ENCODE measurements at regions not wholly inside any gene's neighbourhood (a gene's known extent, or its start where the extent isn't known, plus 50 kb on each side); places are given as distances from the start of the nearest gene placed in this dataset.
"Not testable (repeated sequence)": the region's sequence is repeated elsewhere in the genome, so short reads cannot be mapped to it uniquely, and the experiment has no call there.

- peaks cover 11 to 13% of the 10 kb centered on the region in 2 donors for H3K4me1 ChIP-seq (replicated peaks in 1 of 2)
- TF ChIP-seq CTCF (IDR thresholded peaks at IDR 0.05) (no peak), POLR2A (IDR thresholded peaks at IDR 0.05) (no peak)
- H3K27ac ChIP-seq: peak overlapping the region; percentile 7 to 82 (median 37)
- peak; percentile 32 to 87 (median 74) for DNase-seq
- H3K9me3 ChIP-seq (replicated peaks in 1 of 3): no peaks in the 10 kb centered on the region
- intact Hi-C loops (cut with DNase I): no loop called here
- H3K36me3 ChIP-seq (replicated peaks in 1 of 2): no peaks in the 10 kb centered on the region
- no peaks in the 10 kb centered on the region for H3K27me3 ChIP-seq
- H3K4me3 ChIP-seq: no peak overlapping the region
- WGBS, 4 donors: 27 to 44% (median 30%) methylated on average over 3 of the region's 3 CpGs
These were observed 105.4 kb upstream of the ANKRD28 start for GRCh38 chr3:15903164-15903563.

- no peaks in the 10 kb centered on the region for H3K36me3 ChIP-seq (replicated peaks in 1 of 2)
- intact Hi-C loops (cut with DNase I): no loop called here
- no peaks in the 10 kb centered on the region for H3K9me3 ChIP-seq (replicated peaks in 1 of 3)
- no peak overlapping the region for H3K4me3 ChIP-seq
- peak; percentile 66 to 89 (median 79) for DNase-seq
- TF ChIP-seq POLR2A (IDR thresholded peaks at IDR 0.05): no peak
- TF ChIP-seq CTCF (IDR thresholded peaks at IDR 0.05): no peak
- H3K27me3 ChIP-seq: no peaks in the 10 kb centered on the region
- WGBS, 4 donors: 53 to 64% (median 57%) methylated on average over 7 of the region's 7 CpGs
- peak overlapping the region; percentile 7 to 82 (median 37) for H3K27ac ChIP-seq
- peaks cover 11 to 13% of the 10 kb centered on the region in 2 donors for H3K4me1 ChIP-seq (replicated peaks in 1 of 2)
These were observed 106.3 kb upstream of the ANKRD28 start for GRCh38 chr3:15903759-15904720.

GRCh38 chr3:15905041-15905440 is 107.3 kb upstream of the ANKRD28 start:
- H3K36me3 ChIP-seq (replicated peaks in 1 of 2): no peaks in the 10 kb centered on the region
- intact Hi-C loops (cut with DNase I): no loop called here
- no peaks in the 10 kb centered on the region for H3K27me3 ChIP-seq
- no peak for DNase-seq
- 78 to 89% (median 84%) methylated on average over 1 of the region's 1 CpG for WGBS, 4 donors
- no peak overlapping the region for H3K27ac ChIP-seq
- H3K9me3 ChIP-seq (replicated peaks in 1 of 3): no peaks in the 10 kb centered on the region
- peaks cover 11 to 13% of the 10 kb centered on the region in 2 donors for H3K4me1 ChIP-seq (replicated peaks in 1 of 2)
- no peak overlapping the region for H3K4me3 ChIP-seq
- TF ChIP-seq CTCF (IDR thresholded peaks at IDR 0.05) (no peak), POLR2A (IDR thresholded peaks at IDR 0.05) (no peak)

GRCh38 chr3:15907403-15907802 is 109.6 kb upstream of the ANKRD28 start:
- intact Hi-C loops (cut with DNase I); H3K27me3 ChIP-seq; DNase-seq; H3K36me3 ChIP-seq (replicated peaks in 1 of 2); H3K9me3 ChIP-seq (replicated peaks in 1 of 3); H3K4me3 ChIP-seq; H3K27ac ChIP-seq: not testable (repeated sequence)
- peaks cover 11 to 13% of the 10 kb centered on the region in 2 donors for H3K4me1 ChIP-seq (replicated peaks in 1 of 2)
- 83 to 92% (median 90%) methylated on average over 5 of the region's 5 CpGs for WGBS, 4 donors
